GM10266 (cell line): ENCODE measurements at regions not wholly inside any gene's neighbourhood (a gene's known extent, or its start where the extent isn't known, plus 50 kb on each side); places are given as distances from the start of the nearest gene placed in this dataset.

Source experiments
- DNase-seq: peaks from one replicate; pipeline ENCODE4 v3.0.0; 2012; ENCODE audit errors: extremely low spot score
- CTCF ChIP-seq: IDR thresholded peaks from 2 replicates; pipeline ENCODE4 v1.5.1; 2012; ENCODE audit warnings: mild to moderate bottlenecking, low read depth; ENCODE audit not compliant: control insufficient read depth, insufficient read depth; ENCODE audit errors: missing control alignments

- no peak for TF ChIP-seq CTCF
Measured at GRCh38 chr7:50189371-50189770, 96.3 kb upstream of the ZPBP start.

DNA sequence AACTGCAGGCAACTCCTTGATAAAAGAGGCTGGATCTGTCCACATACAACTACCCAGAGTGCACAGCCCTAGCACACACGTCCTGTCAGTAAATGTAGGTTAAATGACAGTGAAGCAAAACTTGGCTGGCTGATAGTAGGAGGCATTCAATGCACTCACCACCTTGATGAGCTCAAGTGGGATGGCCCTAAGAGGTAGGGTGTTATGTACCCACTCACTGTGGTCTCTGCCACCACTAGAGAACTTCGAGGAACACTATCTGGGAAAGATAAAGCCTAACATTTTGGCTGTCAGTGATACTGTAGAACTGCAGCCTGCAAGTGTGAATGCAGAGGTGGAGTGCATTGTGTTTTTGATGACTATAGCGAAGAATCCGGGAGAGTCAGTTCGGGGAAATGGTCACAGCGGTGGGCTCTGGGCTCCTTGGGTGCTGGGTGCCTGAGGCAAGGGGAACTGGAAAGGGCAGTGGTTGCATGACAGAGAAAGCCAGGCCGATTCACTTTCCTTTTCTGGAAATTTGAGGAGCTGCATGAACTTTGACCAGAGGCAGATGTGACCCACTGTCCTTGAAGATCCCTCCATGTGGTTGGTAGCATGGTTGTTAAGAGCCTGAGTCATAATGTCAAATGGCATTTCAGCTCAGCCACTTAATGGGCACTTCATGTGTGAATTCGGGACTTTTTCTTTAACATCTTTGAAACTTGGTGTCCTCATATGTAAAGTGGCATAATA, 93.1 kb upstream of the ZPBP start:
- TF ChIP-seq CTCF = no peak
- DNase-seq = no peak

More at GRCh38 chr7:50189371-50189770, 96.3 kb upstream of the ZPBP start:
- no peak for DNase-seq

DNA sequence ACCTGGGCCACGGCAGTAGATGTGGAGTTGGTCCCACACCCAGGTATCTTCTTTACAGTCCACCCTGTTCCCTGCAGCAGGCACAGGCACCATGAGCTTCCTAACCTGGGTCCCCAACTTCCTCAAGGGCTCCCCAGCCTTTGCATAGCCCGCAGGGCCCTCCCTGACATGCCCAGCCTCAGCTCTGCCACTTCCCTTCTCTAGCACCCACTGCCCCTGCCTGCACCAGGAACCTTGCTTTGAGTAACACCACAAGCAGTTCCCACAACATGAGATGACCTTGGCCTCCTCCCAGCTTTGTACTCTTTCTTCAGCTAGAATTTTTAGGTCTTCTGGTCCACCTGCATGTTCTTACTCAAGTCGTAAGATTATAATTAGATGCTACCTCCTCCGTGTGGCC, 92.2 kb upstream of the ZPBP start:
- no peak for TF ChIP-seq CTCF
- DNase-seq = no peak

GRCh38 chr7:50184271-50184990, 91.4 kb upstream of the ZPBP start:
- DNase-seq = no peak
- TF ChIP-seq CTCF = no peak

DNA sequence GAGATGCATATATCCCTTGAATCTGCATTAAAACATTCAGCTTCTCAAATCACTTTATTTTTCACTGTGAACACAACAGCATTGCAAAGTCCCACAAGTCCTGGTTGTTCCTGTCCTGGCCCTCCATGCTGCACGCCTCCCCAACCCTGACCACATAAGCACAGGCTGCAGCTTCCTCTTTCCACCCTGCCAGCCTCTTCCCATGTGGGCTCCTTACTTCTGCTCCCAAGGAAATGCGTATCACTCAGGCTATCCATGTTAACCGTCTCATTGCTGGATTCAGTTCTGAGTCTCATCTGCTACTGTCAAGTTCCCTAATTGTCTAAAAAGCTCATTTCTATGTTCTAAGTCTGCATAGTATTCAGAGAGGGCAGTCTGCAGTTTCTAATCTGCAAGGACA, 89.7 kb upstream of the ZPBP start:
- TF ChIP-seq CTCF = no peak
- DNase-seq = no peak

DNA sequence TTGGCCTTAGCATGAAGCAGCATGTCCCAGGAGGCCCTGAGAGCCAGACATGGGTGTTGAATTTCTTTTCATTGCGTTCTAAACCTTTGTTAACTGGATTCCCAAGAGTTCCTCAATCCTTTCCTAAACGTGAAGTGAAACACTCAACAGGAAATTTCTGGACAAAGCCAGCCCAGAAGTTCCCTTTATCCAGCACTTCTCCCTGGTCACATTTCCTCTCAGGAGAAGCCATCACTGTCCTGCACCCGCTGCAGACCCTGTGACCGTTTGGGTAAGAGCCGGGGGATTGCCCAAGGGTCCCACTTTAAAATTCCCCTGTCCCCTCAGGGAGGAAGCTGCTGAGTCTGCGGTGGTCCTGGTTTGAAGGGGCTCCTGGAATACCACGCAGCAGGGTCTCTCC, 88.0 kb upstream of the ZPBP start:
- DNase-seq = no peak
- no peak for TF ChIP-seq CTCF

DNA sequence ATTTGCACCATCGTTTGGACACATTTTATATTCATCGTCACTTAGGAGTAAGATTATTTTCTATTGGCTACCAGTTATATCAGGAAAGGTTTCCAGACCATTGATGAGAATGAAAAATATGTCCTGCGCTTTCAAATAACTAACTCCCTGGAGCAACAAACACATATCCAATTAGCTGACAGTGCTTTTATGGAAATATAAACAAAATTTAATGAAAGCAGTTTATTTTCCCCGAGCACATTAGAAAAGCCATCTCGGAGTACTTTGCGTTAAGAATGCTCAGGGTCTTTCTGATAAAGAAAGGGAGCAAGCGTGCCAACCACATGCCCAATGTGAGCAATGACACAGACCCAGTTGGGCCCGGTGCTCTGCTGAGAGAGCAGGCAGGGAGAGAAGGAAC, 85.1 kb upstream of the ZPBP start:
- no peak for DNase-seq
- TF ChIP-seq CTCF = no peak
